T47D (cell line): ENCODE measurements at regions not wholly inside any gene's neighbourhood (a gene's known extent, or its start where the extent isn't known, plus 50 kb on each side); places are given as distances from the start of the nearest gene placed in this dataset.
"Not testable (repeated sequence)": the region's sequence is repeated elsewhere in the genome, so short reads cannot be mapped to it uniquely, and the experiment has no call there.

Experiments used
- DNase-seq, 2 experiments: peaks; one replicate each; pipeline versions ENCODE4 v3.0.0 to v3.0.0-alpha.2; 2011 to 2012; ENCODE audit warnings: low read depth in 1 of 2, low spot score in 1 of 2
- JUND ChIP-seq: IDR thresholded peaks from 2 replicates; pipeline ENCODE4 v1.6.1; 2012; ENCODE audit warnings: low read depth
- in situ Hi-C: cut with HindIII; loops from 2 replicates; pipeline ENCODE4 v1.10.0; 2016; ENCODE audit warnings: low sequenced_read_pairs, low pct_unique_long_range_greater_than_20kb

DNA sequence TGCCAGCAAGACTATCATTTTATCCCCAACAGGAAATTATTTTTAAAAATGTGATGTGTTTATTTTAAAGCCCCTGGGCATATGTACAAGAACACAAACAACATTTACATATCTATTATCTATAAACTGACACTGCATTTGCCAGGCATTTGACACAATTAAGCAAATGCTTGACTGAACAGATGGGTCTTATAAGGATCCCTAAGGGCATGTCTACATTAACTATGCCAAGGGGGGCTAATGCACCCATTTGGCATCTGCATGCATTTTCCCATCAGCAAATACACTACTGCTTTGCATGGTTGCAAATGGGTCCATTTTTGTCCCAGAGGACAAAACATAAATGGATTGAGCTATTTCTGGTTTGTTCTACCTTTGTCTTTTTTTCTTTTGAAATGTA is 884.8 kb upstream of the B3GALT2 start:
- no peak for DNase-seq
- in situ Hi-C loops, result no loop called here
- no peak for TF ChIP-seq JUND

DNA sequence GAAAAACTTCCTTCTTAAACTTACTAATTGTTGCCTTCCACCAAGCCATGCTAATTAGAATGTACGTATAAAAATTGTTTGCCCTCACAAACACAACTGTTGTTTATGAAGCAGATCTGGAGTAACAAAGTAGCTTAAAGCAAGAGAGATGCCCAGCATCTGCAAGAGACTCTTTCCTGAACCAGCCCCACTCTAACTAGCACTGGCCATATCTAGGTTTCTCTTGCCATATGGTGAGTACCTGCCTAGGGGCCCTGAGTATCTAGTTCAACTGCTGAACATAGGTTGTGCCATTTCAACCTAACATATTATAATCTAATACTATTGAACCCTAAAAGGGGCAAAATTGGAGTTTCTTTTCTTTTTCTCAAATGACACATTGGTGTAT is 883.4 kb upstream of the B3GALT2 start:
- no peak for DNase-seq
- in situ Hi-C loops, result no loop called here
- no peak for TF ChIP-seq JUND

GRCh38 chr1:194069168-194069830 is 882.9 kb upstream of the B3GALT2 start:
- no peak for TF ChIP-seq JUND
- in situ Hi-C loops, result no loop called here
- no peak for DNase-seq

GRCh38 chr1:194068446-194069167 is 882.2 kb upstream of the B3GALT2 start:
- TF ChIP-seq JUND, result no peak
- in situ Hi-C loops, result no loop called here
- no peak for DNase-seq

- in situ Hi-C loops, result no loop called here
- TF ChIP-seq JUND, result no peak
- peak in 1 of 2 experiments; percentile 16 for DNase-seq
Measured at GRCh38 chr1:194067772-194068171, 881.4 kb upstream of the B3GALT2 start.

- no peak for DNase-seq
- in situ Hi-C loops, result no loop called here
- TF ChIP-seq JUND, result no peak
Measured at GRCh38 chr1:194062962-194063361, 876.5 kb upstream of the B3GALT2 start.

GRCh38 chr1:194062526-194062925 is 876.1 kb upstream of the B3GALT2 start:
- no peak for DNase-seq
- in situ Hi-C loops, result no loop called here
- TF ChIP-seq JUND, result no peak

- no peak for TF ChIP-seq JUND
- in situ Hi-C loops, result no loop called here
- no peak for DNase-seq
Measured at GRCh38 chr1:194060481-194060880, 874.1 kb upstream of the B3GALT2 start.

DNA sequence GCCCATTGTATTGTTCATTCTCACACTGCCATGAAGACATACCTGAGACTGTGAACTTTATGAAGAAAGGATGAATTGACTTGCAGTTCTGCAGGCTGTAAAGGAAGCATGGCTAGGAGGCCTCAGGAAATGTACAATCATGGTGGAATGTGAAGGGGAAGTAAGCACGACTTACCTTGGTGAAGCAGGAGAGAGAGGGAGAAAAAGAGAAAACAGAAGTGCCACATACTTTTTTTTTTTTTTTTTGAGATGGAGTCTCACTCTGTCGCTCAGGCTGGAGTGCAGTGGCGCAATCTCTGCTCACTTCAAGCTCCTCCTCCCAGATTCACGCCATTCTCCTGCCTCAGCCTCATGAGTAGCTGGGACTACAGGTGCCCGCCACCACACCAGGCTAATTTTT is 871.9 kb upstream of the B3GALT2 start:
- in situ Hi-C loops, DNase-seq: not testable (repeated sequence)

GRCh38 chr1:194056169-194056568 is 869.8 kb upstream of the B3GALT2 start:
- no peak for TF ChIP-seq JUND
- no peak for DNase-seq
- in situ Hi-C loops, result no loop called here

DNA sequence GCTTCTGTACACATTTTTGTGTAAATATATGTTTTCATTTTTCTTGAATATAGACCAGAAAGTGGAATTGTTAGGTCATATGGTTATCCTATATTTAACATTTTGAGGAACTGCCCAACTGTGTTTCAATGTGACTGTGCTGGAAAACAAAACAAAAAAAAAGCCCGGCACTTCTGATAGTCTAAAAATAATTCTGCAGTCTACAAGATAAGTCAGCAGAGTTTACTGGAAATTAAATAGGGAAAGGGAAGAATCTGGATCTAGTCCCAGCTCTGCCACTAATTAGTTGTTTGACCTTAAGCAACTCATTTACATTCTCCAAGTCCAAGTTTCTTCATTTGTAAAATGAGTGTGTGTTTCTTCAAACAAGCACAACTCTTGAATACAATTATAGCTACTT is 869.1 kb upstream of the B3GALT2 start:
- TF ChIP-seq JUND, result no peak
- no peak for DNase-seq
- in situ Hi-C loops, result no loop called here

GRCh38 chr1:194052514-194053338 is 866.3 kb upstream of the B3GALT2 start:
- TF ChIP-seq JUND, result no peak
- no peak for DNase-seq
- in situ Hi-C loops, result no loop called here

DNA sequence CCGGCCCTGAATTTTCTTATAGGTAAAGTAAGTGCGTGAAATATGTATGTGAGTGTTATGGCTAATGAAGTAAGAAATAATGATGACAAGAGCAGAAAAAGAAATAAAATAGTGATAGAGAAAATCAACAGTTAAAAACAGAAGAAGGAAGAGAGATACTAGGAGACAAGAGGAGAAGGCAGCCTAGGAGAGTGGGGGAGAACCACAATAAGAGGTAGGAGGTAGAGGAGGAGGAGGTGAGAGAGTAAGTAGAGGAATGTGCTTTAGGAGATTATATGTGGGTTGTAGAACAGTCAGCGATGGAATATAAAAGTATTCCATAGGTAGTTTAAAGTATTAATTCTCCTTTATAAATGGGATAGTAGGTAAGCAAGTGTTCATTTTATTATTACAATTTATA is 861.5 kb upstream of the B3GALT2 start:
- no peak for TF ChIP-seq JUND
- DNase-seq, result no peak
- in situ Hi-C loops, result no loop called here
